ENCODE measurements at regions not wholly inside any gene's neighbourhood (a gene's known extent, or its start where the extent isn't known, plus 50 kb on each side); places are given as distances from the start of the nearest gene placed in this dataset.

- 81 to 84% methylated on average over 2 of the region's 2 CpGs for WGBS, 2 donors
- no peak overlapping the region for H3K4me3 ChIP-seq (replicated peaks in 1 of 3)
- no peaks in the 10 kb centered on the region for H3K9me3 ChIP-seq
- intact Hi-C loops (cut with DNase I), result no loop called here
- no peaks in the 10 kb centered on the region for H3K27me3 ChIP-seq
- no peaks in the 10 kb centered on the region for H3K36me3 ChIP-seq
- no peak for DNase-seq
- TF ChIP-seq POLR2A (IDR thresholded peaks at IDR 0.05) (no peak), CTCF (IDR thresholded peaks at IDR 0.05) (no peak)
- no peak overlapping the region for H3K27ac ChIP-seq
- H3K4me1 ChIP-seq, result no peaks in the 10 kb centered on the region
Observed at GRCh38 chr18:29496152-29496680, 1319.3 kb upstream of the CDH2 start.

GRCh38 chr18:29494371-29494770 is 1317.4 kb upstream of the CDH2 start:
- no peak for DNase-seq
- Histone ChIP-seq H3K4me1 (no peaks in the 10 kb centered on the region), H3K36me3 (no peaks in the 10 kb centered on the region), H3K27ac (no peak overlapping the region), H3K27me3 (no peaks in the 10 kb centered on the region), H3K9me3 (no peaks in the 10 kb centered on the region), H3K4me3 (replicated peaks in 1 of 3) (no peak overlapping the region)
- intact Hi-C loops (cut with DNase I), result no loop called here
- no peak for TF ChIP-seq POLR2A (IDR thresholded peaks at IDR 0.05)
- TF ChIP-seq CTCF (IDR thresholded peaks at IDR 0.05), result no peak

- no peak for DNase-seq
- Histone ChIP-seq H3K36me3 (no peaks in the 10 kb centered on the region), H3K4me1 (no peaks in the 10 kb centered on the region), H3K27me3 (no peaks in the 10 kb centered on the region), H3K27ac (no peak overlapping the region), H3K9me3 (no peaks in the 10 kb centered on the region), H3K4me3 (replicated peaks in 1 of 3) (no peak overlapping the region)
- no peak for TF ChIP-seq CTCF (IDR thresholded peaks at IDR 0.05)
- no peak for TF ChIP-seq POLR2A (IDR thresholded peaks at IDR 0.05)
- 63 to 83% methylated on average over 2 of the region's 2 CpGs for WGBS, 2 donors
- intact Hi-C loops (cut with DNase I), result no loop called here
Observed at GRCh38 chr18:29491907-29492306, 1315.0 kb upstream of the CDH2 start.

GRCh38 chr18:29488617-29489016 is 1311.7 kb upstream of the CDH2 start:
- Histone ChIP-seq H3K4me3 (replicated peaks in 1 of 3) (no peak overlapping the region), H3K27me3 (no peaks in the 10 kb centered on the region), H3K9me3 (no peaks in the 10 kb centered on the region), H3K36me3 (no peaks in the 10 kb centered on the region), H3K4me1 (no peaks in the 10 kb centered on the region), H3K27ac (no peak overlapping the region)
- TF ChIP-seq POLR2A (IDR thresholded peaks at IDR 0.05) (no peak), CTCF (IDR thresholded peaks at IDR 0.05) (no peak)
- 63 to 83% methylated on average over 2 of the region's 2 CpGs for WGBS, 2 donors
- no peak for DNase-seq
- intact Hi-C loops (cut with DNase I), result no loop called here

GRCh38 chr18:29465526-29465925 is 1288.6 kb upstream of the CDH2 start:
- H3K4me3 ChIP-seq (replicated peaks in 1 of 3), result no peak overlapping the region
- H3K4me1 ChIP-seq, result no peaks in the 10 kb centered on the region
- no peaks in the 10 kb centered on the region for H3K27me3 ChIP-seq
- no peak for DNase-seq
- no peak for TF ChIP-seq CTCF (IDR thresholded peaks at IDR 0.05)
- intact Hi-C loops (cut with DNase I), result no loop called here
- H3K36me3 ChIP-seq, result no peaks in the 10 kb centered on the region
- no peak overlapping the region for H3K27ac ChIP-seq
- no peaks in the 10 kb centered on the region for H3K9me3 ChIP-seq
